Uterus (tissue), 2 donors: ENCODE measurements at regions not wholly inside any gene's neighbourhood (a gene's known extent, or its start where the extent isn't known, plus 50 kb on each side); places are given as distances from the start of the nearest gene placed in this dataset.

Experiments
- CTCF ChIP-seq, 4 experiments: fragments of 200-600 bp in 2 of 4; fragments of 450-650 bp in 2 of 4; sonication (generic) in 2 of 4; IDR thresholded peaks; one replicate each; pipeline ENCODE4 v1.5.1; 2016 to 2019; ENCODE audit warnings: antibody characterized with exemption in 4 of 4, mild to moderate bottlenecking in 2 of 4, moderate library complexity in 1 of 4
- POLR2A ChIP-seq, 2 donors: fragments of 450-650 bp; IDR thresholded peaks; one replicate each; pipeline ENCODE4 v1.6.1; 2016; ENCODE audit warnings: antibody characterized with exemption in 2 of 2, mild to moderate bottlenecking in 1 of 2, moderate library complexity in 1 of 2

DNA sequence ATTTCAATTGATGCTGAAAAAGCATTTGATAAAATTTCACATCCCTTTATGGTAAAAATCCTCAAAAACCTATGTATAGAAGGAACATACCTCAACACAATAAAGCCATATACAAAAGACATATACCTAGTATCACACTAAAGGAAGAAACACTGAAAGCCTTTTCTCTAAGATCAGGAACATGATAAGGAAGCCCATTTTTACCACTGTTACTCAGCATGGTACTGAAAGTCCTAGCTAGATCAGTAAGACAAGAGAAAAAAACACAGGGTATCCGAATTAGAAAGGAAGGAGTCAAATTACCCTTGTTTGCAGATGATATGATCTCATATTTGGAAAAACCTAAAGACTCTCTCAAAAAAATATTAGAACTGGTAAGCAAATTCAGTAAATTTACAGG, 350.2 kb upstream of the PDE4D start:
- TF ChIP-seq CTCF (IDR thresholded peaks at IDR 0.05) (no peak), POLR2A (IDR thresholded peaks at IDR 0.05) (no peak)
